ENCODE measurements at regions not wholly inside any gene's neighbourhood (a gene's known extent, or its start where the extent isn't known, plus 50 kb on each side); places are given as distances from the start of the nearest gene placed in this dataset.
A peak's percentile ranks its signal among the peaks of the same experiment; 100 is the strongest.

DNA sequence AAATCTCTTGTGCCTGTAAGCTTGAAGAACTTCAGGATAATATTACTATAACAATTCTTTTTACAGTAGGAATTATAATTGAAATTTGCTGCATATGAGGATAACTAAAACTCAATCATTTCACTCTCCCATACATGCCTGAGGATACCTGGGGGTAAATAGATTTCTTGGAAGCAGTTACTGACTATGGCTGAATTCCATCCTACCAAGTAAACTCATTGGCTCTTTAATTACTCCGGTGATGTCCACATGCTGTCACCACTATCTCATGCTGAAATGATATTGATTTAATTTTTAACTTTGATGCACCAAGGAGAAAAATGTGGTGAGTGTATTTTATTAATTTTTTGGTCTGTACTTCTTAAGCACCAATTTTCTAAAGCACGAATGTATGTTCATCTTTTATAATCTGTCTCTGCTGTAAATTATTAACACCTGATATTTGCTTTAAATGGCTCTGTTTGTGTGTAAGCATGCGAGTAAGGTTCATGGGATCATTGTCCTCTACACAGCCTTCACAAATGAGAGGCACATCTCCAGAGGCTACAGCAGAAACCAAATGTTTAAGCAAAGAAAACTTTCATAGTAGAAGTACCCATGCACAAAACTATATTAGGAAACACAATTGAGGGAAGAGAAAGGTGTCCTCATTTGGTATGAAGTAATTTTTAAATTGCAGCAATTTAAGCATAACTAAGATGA lies 164.2 kb upstream of the POU3F2 start:
- no peak for DNase-seq

DNA sequence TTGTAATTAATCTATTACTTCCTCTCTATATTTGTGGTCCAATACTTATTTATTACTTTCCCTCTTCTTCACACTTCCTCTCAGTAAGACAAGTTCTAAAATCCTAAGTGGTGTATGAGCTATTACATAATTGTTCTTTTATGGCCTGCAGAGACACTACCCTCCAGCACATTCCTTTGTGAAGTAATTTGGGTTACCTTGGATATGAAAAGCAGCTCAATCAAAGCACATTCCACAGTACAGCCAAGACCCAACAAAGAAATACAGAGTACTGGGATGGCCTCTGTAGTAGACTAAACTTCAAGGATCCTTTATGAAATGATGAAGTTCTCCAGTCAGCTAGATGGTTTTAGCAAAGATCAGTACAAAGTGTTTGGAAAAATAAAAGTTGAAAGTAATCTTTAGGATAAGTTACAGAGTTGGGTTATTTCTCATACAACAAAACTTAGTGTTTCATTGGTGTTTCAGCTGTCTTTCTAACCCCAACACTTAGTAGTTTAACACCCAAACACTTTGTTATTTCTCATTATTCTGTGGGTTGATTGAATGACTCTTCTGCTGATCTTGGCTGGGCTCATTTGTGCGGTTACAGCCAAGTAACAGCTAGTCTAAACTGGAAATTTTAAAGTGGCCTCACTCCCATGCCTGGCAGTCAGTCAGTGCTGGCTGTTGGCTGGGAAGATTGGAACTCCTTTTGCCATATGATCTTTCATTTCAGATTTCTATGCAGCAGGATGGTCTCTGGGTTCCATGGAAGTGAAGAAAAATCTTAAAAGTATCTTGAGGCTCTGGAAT lies 161.5 kb upstream of the POU3F2 start:
- DNase-seq: no peak

DNA sequence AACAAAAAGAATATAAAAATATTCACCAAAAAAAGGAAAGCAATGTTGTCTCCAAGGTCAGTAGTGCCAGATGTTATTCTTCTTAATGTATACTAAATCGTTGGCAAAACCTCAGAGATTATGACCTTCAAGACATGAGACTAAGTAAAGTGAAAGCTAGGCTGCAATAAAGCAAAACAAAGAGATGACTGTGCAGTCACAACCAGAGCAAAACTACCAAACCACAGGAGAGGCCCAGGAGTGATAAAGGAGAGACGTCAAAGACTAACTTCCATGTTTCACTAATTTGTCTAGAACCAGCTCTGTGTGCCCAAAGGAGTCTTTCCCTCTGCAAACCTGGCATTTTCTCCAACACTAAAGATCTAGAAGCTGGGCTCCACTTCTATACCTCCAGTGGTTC lies 155.9 kb upstream of the POU3F2 start:
- no peak for DNase-seq

DNA sequence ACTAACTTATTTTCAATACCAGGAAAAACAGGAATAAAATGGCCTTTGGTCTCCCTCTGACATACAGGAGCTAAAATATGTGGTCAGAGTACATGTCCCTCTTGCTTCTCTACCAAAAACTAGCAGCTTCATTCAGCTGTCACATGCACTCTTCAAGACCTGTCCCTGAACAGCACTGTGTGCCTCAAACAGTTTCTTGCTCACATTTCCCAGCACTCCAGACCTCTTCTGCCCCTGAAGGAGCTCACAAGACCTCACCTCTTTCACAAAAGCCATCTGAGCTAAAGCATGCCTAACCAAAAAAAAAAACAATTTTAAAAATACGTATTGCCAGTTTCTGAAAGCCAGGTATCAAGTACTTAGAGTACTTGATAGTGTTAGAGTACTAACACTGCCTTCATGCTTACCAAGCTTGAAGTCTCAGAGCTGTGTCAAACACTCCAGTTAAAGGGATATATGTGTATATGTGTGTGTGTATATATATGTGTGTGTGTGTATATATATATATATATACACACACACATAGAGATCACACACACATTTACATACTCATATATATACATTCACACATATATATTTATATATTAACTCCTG lies 148.3 kb upstream of the POU3F2 start:
- DNase-seq: no peak

DNA sequence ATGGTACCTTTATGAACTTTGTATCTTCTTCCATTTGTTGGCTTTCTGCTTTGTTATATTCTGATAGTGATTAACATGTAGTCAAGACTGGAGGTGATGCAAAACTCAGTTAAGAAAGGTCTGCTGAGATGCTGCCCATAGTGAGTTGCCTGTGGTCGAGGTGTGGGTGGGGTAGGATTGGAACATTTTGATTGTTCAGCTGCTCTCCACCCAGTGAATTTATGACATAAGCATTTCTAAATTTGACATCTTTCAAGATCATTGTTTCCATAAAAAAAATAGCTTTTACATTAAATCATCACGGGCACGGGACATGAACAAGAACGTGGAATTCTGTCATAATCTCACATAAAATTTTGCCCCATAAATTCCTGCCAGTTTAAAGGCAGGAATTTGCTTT lies 146.6 kb upstream of the POU3F2 start:
- DNase-seq: no peak

DNA sequence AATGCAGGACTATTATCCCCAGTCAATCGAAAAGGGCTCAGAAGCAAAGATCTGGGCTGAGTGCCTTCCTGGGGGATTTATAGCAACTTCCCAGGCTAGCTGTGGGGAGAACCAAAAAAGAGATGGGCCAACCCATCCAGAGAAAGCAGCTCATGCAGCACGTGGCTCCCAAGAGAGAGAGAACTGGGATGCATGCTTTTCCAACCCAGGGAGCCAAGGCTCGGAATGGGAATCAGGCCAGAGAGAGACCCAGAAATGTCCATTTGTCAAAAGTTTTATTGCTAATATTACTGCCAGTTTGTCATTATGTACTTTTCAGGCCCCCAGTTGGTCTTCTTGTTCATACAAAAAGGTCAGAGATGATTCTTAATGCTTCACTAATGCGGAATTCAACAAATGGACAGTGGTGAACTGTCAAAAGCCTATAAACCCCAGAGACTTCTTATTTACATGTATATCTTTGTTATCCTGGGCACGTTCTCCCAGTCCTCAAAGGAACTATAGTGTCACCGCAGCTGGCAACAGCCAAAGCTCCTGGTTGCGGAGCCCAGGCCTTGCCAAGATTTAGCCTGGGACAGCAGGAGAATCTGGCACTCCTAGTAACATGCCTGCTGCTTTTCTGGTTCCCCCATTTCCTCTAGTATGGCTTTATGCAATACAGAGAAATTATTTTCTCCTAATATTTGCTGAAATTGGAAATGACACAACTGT lies 139.1 kb upstream of the POU3F2 start:
- DNase-seq: no peak

DNA sequence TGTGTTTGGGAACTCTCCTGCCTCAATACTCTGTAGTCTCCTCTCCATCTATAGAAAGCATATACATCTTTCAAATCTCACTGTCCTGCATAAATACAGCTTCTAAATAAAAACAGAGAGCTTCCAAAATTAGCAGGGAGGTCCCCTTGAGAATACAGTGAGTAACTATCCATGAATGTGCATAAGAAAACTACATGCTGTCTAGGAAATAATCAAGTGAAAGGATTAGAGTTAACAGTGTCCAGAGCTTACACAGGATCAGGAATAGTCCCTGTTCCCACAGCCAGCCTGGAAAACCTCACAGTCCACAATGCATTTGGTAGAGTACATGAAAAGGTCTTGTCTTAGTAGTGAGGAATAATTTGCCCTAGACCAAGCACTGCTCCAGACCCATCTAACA lies 123.0 kb upstream of the POU3F2 start:
- no peak for DNase-seq

DNA sequence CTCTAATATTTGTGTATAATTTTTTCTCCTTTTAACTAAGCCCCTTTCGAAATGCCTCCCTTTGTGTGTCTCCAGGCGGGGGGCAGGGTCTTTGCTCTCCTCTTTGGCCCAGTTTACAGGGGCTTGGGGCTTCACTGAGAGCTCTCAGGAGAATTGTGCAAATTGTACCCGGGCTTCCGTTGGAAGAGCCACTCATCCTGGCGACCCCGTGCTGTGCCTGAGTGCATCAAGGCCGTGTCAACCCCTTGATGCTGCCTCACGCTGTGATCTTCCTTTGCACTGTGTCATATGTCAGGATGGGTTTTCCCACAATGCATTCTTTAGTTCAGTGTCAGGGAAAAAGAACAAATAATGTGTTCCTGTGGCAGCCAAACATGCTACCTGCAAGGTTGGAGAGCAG lies 118.0 kb upstream of the POU3F2 start:
- DNase-seq: no peak

DNA sequence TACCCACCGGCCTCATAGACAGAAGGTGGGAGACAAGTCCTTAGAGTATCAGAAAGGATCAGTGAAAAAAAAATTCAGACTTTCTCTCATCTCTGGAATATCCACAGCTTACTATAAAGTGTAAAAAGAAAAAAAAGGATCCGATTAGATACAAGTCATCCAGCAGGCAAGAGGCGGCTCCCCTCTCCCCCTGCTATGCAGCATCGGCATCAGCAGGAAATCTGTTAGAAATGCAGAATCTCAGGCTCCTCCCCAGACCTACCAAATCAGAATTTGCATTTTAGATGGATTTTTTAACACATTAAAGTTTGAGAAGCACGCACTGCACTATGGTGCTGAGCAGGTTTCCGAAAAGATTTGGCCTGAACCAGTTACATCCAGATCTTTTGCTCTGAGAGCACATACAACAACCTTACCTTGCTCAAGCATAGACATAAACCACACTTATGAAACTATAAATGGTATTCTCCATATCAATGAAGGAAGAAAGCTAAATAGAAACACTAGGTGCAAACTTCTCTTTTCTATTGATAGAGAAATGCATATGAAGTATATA lies 117.0 kb upstream of the POU3F2 start:
- DNase-seq: no peak

DNA sequence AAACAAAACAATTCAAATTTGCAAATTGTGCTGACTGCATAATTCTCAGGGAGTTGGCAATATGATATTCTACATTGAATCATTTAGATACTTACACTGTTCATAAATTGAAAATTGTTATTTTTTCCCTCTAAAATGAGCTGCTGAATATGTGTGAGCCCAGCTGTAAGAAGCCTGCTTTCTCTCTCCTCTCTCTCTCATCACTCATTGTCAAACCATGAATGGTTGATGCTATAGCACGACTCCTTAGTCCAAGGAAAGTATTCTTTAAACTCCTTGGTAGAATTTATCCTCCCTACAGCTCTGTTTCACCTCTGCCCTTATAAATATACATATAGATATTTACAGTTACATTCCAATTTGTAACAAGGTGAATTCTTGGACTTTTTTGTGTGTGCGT lies 116.4 kb upstream of the POU3F2 start:
- no peak for DNase-seq

DNA sequence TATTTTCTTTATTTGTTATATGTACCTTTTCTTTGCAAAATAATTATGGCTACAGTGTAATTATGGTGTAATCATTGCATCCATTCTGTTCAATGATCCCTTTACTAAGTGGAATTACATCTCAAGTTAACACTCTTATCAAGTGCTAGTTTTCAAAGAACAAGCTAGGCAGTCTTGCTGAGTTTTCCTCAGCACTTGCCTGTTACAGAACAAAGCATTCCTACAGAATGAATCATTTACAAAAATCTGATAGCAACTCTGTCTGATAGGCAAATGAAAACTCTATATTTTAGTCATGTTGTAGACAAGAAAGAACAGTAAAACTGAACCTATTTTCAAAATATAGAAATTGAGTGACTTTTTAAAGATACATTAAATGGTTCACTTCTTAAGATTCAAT lies 109.8 kb upstream of the POU3F2 start:
- no peak for DNase-seq

DNA sequence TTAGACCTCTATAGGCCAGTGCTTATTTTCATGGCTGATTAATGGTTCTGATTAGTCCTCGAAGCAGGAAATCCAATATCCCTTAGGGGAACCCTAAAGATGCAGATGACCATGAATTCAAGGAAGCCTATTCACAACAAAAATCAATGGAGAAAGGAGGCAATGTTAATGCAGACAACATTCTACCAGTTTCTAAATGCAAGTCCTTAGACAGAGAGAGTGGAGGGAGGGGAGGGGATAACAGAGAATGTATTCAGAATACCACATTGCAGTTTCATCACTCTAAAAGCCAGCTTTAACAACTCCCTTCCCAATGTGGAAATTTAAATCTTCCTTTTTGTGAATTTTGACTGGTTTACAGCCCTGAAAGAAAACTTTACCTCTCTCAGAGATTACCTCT lies 87.1 kb upstream of the POU3F2 start:
- no peak for DNase-seq

DNA sequence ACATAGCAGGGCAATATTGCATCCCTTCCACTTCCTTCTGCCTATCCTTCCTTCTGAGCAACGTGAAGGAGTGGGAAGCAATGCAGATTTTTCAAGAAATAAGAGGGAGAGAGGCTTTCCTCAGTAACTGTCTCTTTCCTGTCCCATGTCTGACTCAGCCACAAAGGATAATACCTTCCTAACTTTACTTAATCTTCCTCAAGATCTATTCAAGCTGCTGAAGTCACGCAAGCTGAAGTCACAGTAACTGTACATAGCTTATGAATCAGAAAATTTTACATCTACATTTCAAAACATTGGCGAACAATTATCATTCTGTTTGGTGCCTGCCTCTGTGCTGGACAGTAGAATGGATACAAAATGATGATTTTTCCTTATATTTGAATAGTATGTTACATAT lies 86.4 kb upstream of the POU3F2 start:
- no peak for DNase-seq

DNA sequence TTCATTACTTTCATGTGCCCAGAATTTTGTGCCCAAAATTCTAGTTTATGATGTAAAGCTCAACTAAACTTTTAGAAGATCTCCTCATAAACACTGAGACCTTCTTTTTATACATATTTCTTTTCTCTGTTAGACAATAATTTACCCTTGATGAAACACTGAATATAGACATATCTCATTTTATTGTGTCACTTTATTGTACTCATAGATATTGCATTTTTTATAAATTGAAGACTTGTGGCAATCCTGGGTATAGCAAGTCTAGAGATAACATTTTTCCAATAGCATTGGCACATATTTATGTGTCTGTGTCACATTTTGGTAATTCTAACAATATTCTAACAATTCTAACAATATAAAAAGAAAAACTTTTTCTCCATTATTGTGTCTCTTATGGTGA lies 74.9 kb upstream of the POU3F2 start:
- DNase-seq: no peak

DNA sequence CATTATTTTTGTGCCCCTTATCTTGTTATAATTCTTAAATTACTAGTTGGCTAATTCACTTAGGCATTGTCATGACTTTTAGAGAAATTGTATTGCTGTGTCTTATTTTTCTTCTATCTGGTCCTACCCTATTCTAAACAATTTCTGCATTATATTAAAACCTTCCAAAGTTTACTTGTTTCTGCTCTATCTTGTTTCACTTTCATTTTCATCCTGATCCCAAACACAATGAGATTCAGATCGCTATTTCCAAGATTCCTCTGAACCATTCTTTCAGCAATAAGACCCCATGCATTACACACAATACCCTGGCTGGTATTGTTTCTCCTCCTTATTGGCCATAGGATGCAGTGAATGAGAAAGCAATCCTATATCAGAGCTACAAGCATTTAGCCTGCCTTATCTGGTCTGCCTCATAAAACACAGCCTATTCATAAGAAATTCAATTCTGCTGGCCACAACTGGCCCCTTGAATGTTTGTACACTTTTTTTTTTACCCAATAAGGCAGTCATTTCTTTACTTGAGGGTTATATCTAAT lies 69.9 kb upstream of the POU3F2 start:
- DNase-seq: no peak

DNA sequence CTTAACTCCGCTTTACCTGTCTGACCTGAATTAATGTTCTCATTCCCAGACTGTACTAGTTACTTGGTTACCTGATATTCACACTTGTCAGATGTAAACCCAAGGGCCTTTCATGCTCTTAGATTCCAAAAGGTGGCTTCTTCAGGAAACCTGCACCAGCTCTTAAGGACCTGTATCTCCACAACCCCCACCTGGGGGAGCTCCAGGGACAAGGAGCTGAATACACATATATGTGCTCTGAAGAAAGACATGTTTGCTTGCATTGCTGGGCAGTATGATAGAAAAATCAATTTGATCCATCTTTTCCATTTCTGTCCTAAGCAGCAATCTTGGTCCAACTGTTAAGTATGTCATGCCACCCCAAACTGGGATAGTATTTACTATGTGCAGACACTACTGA lies 64.8 kb upstream of the POU3F2 start:
- DNase-seq: peak; percentile 6

DNA sequence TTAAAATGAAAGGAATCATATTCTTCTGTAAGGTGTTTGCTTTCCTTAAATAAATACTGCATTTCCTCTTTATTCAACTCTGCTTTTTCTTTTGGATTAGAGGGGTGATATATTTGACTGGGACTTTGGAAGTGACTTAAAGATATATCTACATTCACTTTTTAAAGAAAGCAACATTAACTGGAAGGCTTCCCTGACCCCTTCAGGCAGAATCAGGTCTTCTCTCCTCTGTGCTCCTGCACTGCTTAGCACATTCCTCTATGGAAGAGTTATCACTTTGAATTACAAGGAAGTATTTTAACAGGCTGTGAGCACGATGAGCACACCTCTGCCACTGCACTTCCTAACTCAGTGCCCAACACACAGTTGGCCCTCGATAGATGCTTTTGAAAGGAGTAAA lies 59.2 kb upstream of the POU3F2 start:
- DNase-seq: no peak

DNA sequence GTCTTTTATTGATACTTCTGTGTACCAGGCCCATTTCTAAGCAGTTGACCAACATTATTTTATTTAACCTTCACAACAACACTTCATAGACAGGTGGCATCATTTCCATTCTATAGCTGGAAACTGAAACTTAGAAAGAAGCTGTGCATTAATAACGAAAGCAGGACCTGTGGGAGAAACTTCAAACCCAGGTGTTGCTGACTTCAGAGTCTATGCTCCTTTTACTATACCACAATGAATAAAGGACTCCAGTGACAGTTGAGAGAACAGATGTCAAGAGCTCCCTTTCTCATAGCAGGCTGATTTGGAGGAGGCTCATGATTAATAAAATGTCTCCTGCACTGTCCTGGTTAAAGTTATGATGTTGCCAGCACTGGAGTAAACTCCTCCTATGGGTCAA lies 56.6 kb upstream of the POU3F2 start:
- no peak for DNase-seq

DNA sequence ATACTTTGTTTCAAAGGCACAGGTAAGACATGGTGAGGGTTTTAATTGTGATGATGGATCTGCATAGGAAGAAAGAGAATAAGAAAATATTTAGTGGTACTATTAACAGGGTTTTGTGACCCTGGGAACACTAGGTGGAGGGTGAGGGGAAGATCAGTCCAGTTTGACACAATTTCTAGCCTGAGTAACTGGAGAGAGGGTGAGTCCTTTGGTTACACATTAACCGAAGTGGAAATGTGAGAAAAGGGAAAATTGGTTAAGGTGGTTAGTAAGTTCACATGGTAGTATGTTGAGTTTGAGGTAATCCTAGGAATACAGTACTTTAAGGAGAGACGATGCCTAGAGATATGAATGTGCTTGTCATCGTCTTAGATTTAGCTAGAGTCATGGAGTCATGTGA lies 54.8 kb upstream of the POU3F2 start:
- no peak for DNase-seq

DNA sequence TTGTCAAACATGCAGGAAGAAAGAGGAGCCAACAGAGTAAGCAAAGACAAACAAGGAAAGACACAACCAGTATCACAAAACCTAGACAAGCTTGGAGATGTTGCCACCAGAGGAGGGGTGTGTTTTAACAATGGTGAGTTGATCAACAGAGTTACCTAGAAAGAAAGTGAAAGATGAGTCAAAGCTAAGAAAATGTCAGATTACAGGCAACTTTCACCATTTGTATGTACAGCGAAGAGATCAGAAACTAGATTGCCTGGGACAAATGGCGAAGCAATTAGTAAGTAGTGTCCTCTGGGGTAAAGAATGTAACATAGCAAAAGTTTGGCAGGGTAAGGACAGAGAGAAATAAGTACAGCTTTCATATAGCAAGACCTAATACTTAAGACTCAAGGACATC lies 51.6 kb upstream of the POU3F2 start:
- DNase-seq: no peak

DNA sequence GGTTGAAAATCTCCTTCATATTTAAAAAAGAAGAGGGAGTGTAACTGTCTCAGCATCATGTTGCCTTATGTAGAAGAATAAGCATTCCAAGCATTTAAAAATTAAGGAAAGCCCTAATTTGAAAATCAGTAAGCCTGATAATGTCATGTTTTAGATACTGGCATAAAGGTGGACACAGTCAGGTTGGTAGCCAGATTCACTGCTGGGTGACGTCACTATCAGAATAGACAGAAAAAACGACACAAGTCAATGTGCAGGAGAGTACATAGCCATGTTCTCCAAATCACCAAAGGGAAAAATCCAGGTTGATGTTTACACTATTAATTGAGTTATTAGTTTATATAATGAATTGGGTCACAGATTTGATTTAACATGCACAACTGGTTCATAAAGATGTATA lies 50.8 kb upstream of the POU3F2 start:
- no peak for DNase-seq
